ENCODE measurements at regions not wholly inside any gene's neighbourhood (a gene's known extent, or its start where the extent isn't known, plus 50 kb on each side); places are given as distances from the start of the nearest gene placed in this dataset.
A peak's percentile ranks its signal among the peaks of the same experiment; 100 is the strongest.

- TF ChIP-seq SPEN (CRISPR knock-in tag; IDR thresholded peaks at IDR 0.05; ENCODE audit: low read depth) (peak; percentile 15; the same call in 1 of the 2 replicates), ZNF547 (CRISPR knock-in tag; IDR thresholded peaks at IDR 0.05) (peak; percentile 86), HOXA7 (CRISPR knock-in tag; IDR thresholded peaks at IDR 0.05) (no peak), YEATS4 (CRISPR knock-in tag; IDR thresholded peaks at IDR 0.05; ENCODE audit: borderline replicate concordance) (peak; percentile 54; the same call in 1 of the 2 replicates), ETV5 (CRISPR knock-in tag; IDR thresholded peaks at IDR 0.05; ENCODE audit: borderline replicate concordance) (peak; percentile 71; the same call in 1 of the 2 replicates), ZNF205 (CRISPR knock-in tag; IDR thresholded peaks at IDR 0.05) (peak; percentile 95), HOXA9 (CRISPR knock-in tag; IDR thresholded peaks at IDR 0.05; ENCODE audit: borderline replicate concordance) (no peak), ZSCAN30 (CRISPR knock-in tag; IDR thresholded peaks at IDR 0.05) (no peak), SMYD3 (CRISPR knock-in tag; IDR thresholded peaks at IDR 0.05) (peak; percentile 80; the same call in 1 of the 2 replicates), NFKB2 (CRISPR knock-in tag; IDR thresholded peaks at IDR 0.05; ENCODE audit: borderline replicate concordance) (no peak), NR3C1 (CRISPR knock-in tag; IDR thresholded peaks at IDR 0.05) (no peak), STAG1 (CRISPR knock-in tag; IDR thresholded peaks at IDR 0.05) (peak; percentile 48), HBP1 (CRISPR knock-in tag; IDR thresholded peaks at IDR 0.05; ENCODE audit: low read depth) (peak; percentile 80; the same call in 1 of the 2 replicates), ZNF354B (CRISPR knock-in tag; IDR thresholded peaks at IDR 0.05) (peak; percentile 72; the same call in 1 of the 2 replicates), KMT2A (CRISPR knock-in tag; IDR thresholded peaks at IDR 0.05) (no peak; the same call in 1 of the 2 replicates), FOXM1 (CRISPR knock-in tag; IDR thresholded peaks at IDR 0.05) (no peak), CCDC6 (CRISPR knock-in tag; IDR thresholded peaks at IDR 0.05) (peak; percentile 84; the same call in 1 of the 2 replicates), AHR (CRISPR knock-in tag; IDR thresholded peaks at IDR 0.05) (peak; percentile 82; the same call in 1 of the 2 replicates), ZNF749 (CRISPR knock-in tag; IDR thresholded peaks at IDR 0.05; ENCODE audit: borderline replicate concordance) (no peak; the same call in 1 of the 2 replicates), ZBTB3 (CRISPR knock-in tag; IDR thresholded peaks at IDR 0.05; ENCODE audit: borderline replicate concordance, low read depth) (no peak), BCL3 (CRISPR knock-in tag; IDR thresholded peaks at IDR 0.05) (no peak), ESRRA (CRISPR knock-in tag; IDR thresholded peaks at IDR 0.05; ENCODE audit: low read depth) (peak; percentile 96), ONECUT2 (CRISPR knock-in tag; IDR thresholded peaks at IDR 0.05) (no peak), HMGXB4 (CRISPR knock-in tag; IDR thresholded peaks at IDR 0.05; ENCODE audit: borderline replicate concordance in 1 of 2, low read depth in 1 of 2) (peak; percentile 21 to 62; a peak in 1 of 4 replicates), SMAD1 (CRISPR knock-in tag; IDR thresholded peaks at IDR 0.05; ENCODE audit: borderline replicate concordance, low read depth) (no peak), ZNF773 (CRISPR knock-in tag; IDR thresholded peaks at IDR 0.05; ENCODE audit: borderline replicate concordance) (no peak)
These were observed 199.1 kb upstream of the AHR start (continued) for GRCh38 chr7:17099083-17099973.

All from HepG2 (cell line).